Stimulated activated CD4-positive, alpha-beta T cell treated with anti-CD3 and anti-CD28 coated beads, Interleukin-15, amount 100 ng/mL, for 48 hours (primary cell): ENCODE measurements at regions not wholly inside any gene's neighbourhood (a gene's known extent, or its start where the extent isn't known, plus 50 kb on each side); places are given as distances from the start of the nearest gene placed in this dataset.
"Not testable (repeated sequence)": the region's sequence is repeated elsewhere in the genome, so short reads cannot be mapped to it uniquely, and the experiment has no call there.

Source experiments
- DNase-seq, 2 donors: peaks; one replicate each; pipeline ENCODE4 v3.0.0-alpha.2; 2020; ENCODE audit warnings: low read depth in 2 of 2

DNA sequence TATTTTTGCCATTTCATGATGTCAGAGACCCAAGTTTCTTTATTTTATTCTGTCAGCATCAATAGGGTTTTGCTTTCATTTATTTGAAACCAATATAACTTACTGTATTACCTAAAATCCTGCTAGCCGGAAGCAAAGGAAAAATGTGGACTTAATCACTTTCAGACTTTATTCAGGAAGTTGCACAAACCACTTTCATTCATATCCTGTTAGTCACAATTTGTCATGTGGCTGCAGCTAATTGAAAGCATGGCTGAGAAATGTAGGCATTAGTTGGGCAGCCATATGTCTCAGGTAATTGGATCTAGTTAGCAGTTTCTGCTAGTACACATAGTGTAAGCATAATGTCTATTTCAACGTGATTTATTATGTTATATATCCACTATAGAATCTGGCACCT lies 462.3 kb upstream of the SGO1 start:
- DNase-seq: no peak

DNA sequence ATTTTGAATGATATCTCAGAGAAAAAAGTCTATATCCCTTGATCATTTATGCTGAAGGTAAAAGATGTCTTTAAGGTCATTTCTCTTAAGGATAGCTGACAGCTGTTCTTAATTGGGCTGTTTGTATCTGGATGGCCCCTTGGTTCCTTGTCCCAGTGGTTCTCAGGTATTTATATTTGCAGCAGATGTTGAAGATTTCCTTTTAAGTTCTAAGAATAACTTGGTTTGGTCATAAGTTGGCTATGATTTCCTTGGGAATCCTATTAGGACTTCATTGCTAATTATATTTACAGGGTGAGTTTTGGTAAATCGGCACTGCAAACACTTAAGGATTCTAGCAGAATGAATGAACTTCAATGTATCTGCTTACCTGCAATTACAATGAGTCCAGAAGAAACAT lies 460.4 kb upstream of the SGO1 start:
- no peak for DNase-seq

GRCh38 chr3:20645340-20645739 lies 459.3 kb upstream of the SGO1 start:
- DNase-seq: no peak

DNA sequence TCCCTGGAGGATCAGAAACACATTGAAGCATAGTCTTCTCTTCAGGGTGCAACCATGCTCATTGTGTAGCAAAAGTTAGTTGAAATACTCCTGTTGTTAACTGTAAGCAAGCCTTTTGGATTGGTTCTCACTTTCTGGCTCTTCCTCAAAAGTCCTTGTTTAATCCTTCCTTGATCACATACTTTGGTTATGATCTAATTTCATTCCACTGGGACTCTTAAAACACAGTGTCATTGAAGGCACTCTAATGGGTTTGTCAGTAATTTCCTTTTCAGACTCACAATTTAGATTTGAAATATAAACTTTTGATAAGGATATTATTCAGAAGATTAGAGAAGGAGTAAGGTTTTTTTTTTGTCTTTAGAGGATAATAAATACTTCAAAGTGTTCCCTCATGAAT lies 451.7 kb upstream of the SGO1 start:
- no peak for DNase-seq

GRCh38 chr3:20622304-20622703 lies 436.3 kb upstream of the SGO1 start:
- no peak for DNase-seq

- not testable (repeated sequence) for DNase-seq
Measured at GRCh38 chr3:20618621-20619020, 432.6 kb upstream of the SGO1 start.

DNA sequence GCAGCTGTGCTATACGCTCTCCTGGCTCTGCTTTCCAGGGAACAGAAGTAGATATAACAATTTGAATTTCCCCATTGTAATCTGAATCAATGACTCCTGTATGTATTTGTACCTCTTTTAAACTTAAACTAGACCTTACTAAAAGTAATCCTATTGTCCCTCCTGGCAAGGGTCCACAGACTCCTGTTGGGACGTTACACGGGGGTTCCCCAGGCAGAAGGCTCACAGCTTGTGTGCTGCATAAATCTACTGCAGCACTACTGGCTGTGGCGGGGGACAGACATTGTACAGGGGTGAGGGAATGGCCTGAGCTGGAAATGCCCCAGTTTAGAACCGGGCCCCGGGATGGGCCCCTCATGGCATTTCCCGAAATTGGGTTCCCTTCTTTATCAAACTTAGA lies 432.2 kb upstream of the SGO1 start:
- DNase-seq: not testable (repeated sequence)

DNA sequence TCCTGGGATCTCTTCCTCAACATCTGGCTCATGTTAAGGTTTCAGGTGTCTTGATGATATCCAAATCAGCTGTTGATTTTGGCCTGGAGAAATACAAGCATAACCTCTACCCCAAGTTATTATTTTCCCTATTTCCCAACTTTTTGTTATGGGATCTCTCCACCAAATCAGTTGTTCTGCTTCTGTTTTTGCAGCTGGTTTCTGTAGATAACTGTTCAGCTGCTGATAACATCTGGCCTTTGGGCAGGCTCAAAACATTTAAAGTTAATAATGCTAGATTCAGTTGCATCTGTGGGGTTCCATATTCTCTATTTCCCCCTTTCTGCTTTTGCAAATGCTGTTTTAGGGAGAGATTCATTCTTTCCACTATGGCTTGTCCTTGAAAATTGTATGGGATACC lies 430.0 kb upstream of the SGO1 start:
- not testable (repeated sequence) for DNase-seq

DNA sequence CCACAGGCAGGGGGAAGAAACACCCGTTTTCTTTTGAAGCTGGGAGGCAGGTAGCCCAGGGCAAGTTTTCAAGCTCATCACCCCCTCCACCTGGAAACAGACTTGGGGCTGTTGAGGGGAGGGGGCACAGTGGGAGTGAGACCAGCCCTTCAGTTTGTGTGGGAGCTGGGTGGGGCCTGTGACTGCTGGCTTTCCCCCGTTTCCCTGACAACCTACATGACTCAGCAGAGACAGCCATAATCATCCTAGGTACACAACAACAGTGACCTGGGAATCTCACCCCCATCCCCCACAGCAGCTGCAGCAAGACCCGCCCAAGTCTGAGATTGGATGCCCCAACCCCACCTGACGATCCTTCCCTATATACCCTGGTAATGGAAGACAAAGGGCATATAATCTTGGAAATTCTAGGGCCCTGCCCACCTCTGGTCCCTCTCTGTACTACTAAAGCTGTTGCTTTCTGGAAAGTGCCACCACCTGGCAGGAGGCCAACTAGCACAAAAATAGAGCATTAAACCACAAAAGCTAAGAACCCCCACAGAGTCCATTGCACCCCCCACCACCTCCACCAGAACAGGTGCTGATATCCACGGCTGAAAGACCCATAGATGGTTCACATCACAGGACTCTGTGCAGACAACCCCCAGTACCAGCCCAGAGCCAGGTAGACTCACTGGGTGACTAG lies 422.2 kb upstream of the SGO1 start:
- no peak for DNase-seq

GRCh38 chr3:20604659-20605058 lies 418.7 kb upstream of the SGO1 start:
- no peak for DNase-seq

DNA sequence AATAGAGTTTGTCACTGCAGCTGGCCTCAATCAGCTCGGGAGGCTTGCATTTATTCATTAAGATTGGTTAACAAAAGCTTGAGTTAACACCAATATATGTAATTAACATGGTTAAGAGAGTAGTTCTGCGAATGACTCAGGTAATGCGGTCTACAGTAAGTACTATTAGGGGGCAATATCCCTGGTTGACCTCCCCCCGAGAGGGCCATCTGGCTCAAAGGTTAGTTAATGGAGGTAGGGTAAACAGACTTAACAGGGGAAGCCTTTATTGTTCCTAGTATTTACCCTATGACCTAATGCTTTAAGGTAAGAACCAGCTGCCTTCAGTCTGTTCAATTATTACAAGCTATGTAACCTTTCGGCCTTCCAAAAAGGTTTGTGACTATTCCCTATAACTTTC lies 403.3 kb upstream of the SGO1 start:
- no peak for DNase-seq

DNA sequence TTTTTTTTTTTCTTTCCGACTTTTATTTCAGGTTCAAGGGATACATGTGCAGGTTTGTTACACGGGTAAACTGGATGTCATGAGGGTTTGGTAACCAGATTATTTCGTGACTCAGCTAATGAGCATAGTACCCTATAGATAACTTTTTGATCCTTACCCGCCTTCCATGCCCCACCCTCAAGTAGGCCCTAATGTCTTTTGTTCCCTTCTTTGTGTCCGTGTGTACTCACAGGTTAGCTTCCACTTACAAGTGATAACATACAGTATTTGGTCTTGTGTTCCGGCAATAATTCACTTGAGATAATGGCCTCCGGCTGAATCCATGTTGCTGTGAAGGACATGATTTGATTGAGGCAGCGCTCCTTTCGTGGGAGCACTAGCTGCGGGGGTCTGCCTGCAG lies 402.8 kb upstream of the SGO1 start:
- DNase-seq: no peak

DNA sequence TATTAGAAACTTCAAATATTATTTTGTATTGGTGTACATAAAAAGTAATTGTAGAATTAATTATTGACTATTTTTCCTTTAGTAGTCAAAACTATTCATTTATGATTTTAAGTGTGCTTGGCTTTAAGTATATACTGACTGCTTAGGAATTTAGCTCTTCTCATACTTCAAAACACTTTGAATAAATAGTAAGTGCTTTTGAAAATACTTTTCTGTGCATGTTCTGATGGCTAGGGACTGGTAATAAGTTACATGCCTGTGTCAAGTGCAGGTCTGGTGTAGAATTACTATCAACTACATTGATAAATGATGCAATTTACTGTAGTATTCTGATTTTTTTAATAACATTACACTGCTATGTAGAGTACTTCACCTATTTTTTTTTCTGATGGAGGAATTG lies 397.6 kb upstream of the SGO1 start:
- no peak for DNase-seq

- no peak for DNase-seq
Measured at GRCh38 chr3:20576228-20576627, 390.2 kb upstream of the SGO1 start.

GRCh38 chr3:20575146-20575545 lies 389.1 kb upstream of the SGO1 start:
- no peak for DNase-seq

DNA sequence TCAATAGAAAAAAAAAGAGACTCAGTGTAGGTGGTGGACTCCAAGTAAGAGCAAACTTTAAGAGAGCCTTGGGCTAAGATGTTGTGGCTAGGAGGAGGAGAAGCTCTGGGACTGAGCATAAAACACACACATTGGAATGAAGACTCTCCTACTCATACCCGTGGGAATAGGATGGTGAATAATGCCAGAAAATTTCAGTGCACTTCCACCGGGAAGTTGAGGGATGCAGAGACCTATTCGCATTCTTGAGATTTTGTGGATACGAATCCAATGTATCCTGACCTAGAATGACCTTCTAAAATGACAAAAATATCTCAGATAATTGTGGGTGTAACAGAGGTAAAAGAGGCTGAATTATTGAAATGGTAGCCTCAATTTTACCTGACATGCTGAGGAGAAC lies 388.7 kb upstream of the SGO1 start:
- DNase-seq: no peak

GRCh38 chr3:20573175-20573574 lies 387.2 kb upstream of the SGO1 start:
- no peak for DNase-seq

DNA sequence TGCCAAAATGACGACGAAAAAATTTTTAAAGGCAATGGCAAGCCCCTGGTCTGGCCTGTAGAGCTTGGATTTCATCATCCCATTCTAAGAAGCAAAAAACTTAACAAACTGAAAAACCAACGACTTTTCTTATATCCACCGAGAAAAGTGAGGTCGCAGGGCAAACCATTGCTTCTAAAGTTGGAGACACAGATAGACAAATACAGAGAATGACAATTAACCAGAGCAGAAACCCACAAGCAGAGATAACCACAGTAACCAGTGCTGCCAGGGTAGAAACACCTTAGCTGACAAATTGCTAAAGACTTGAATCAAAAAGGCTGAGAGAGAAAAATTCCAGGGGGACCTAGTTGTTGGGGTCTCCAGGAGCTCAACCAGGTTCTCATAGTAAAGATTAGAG lies 386.5 kb upstream of the SGO1 start:
- DNase-seq: no peak

DNA sequence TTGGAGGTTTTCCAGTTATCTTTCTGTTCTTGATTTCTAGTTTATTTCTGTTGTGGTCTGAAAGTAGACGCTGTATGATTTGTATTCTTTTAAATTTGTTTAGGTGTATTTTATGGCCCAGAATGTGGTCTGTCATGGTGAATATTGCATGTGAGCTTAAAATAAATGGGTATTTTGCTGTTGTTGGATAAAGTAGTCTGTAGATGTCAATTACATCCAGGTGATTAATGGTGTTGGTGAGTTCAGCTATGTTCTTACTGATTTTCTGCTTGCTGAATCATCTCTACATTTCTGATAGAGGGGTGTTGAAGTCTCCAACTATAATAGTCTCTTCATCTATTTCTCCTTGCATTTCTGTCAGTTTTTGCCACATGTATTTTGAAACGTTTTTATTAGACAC lies 383.3 kb upstream of the SGO1 start:
- no peak for DNase-seq

DNA sequence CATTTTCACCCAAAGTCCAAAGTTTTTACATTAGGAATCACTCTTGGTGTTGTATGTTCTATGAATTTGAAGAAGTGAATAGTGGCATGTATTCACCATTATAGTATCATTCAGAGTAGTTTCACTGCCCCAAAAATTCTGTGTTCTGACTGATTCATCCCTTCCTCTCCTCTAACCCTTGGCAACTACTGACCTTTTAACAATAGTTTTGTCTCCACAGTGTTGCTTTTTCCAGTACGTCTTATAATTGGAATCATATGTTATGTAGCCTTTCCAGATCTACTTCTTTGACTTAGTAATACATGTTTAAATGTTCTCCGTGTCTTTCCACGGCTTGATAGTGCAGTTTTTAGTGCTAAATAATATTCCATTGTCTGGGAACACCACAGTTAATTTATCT lies 379.0 kb upstream of the SGO1 start:
- DNase-seq: no peak

DNA sequence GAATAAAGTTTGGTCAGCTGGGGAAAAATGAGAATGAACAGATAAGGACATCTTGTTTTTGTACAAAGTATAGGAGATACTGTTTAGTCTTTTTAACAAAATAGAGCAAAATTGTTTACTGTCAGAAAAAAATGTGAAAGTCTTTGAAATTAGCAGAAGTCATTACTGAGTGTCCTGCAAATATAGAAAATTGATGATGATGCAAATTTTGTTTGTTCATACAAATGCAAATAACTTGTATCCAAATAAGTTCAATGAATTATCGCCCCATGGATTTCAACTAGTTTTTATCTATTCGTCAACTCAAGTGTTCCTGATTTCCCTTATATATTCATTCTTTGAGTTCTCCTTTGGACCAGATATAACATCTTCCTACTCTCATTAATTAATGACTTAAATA lies 378.0 kb upstream of the SGO1 start:
- DNase-seq: no peak

GRCh38 chr3:20563251-20563650 lies 377.2 kb upstream of the SGO1 start:
- DNase-seq: no peak

- DNase-seq: no peak
Measured at GRCh38 chr3:20561166-20561565, 375.2 kb upstream of the SGO1 start.

- not testable (repeated sequence) for DNase-seq
Measured at GRCh38 chr3:20560446-20560845, 374.4 kb upstream of the SGO1 start.
